ENCODE measurements at regions not wholly inside any gene's neighbourhood (a gene's known extent, or its start where the extent isn't known, plus 50 kb on each side); places are given as distances from the start of the nearest gene placed in this dataset.
"Not testable (repeated sequence)": the region's sequence is repeated elsewhere in the genome, so short reads cannot be mapped to it uniquely, and the experiment has no call there.

GRCh38 chr7:20917603-20918002 is 130.9 kb upstream of the SP8 start:
- DNase-seq (ENCODE audit: low read depth in 1 of 2, low spot score in 1 of 2): no peak
- Histone ChIP-seq H3K36me3 (no peaks in the 10 kb centered on the region), H3K27ac (no peak overlapping the region), H3K4me3 (no peak overlapping the region), H3K4me1 (ENCODE audit: low read depth) (no peaks in the 10 kb centered on the region), H3K9me3 (ENCODE audit: low read depth) (no peaks in the 10 kb centered on the region), H3K27me3 (no peaks in the 10 kb centered on the region)
- no peak for TF ChIP-seq CTCF (IDR thresholded peaks at IDR 0.05; ENCODE audit: low read depth, low read length)

- Histone ChIP-seq H3K27me3 (no peaks in the 10 kb centered on the region), H3K4me3 (no peak overlapping the region)
These were observed 131.5 kb upstream of the SP8 start for GRCh38 chr7:20918156-20918555.

GRCh38 chr7:20927178-20927577 is 140.5 kb upstream of the SP8 start:
- H3K4me3 ChIP-seq; H3K36me3 ChIP-seq; H3K27ac ChIP-seq; H3K4me1 ChIP-seq (ENCODE audit: low read depth); H3K27me3 ChIP-seq; H3K9me3 ChIP-seq (ENCODE audit: low read depth); DNase-seq (ENCODE audit: low read depth in 1 of 2, low spot score in 1 of 2): not testable (repeated sequence)

More at GRCh38 chr7:20918156-20918555, 131.5 kb upstream of the SP8 start:
- Histone ChIP-seq H3K27ac (no peak overlapping the region), H3K4me1 (ENCODE audit: low read depth) (no peaks in the 10 kb centered on the region), H3K9me3 (ENCODE audit: low read depth) (no peaks in the 10 kb centered on the region), H3K36me3 (no peaks in the 10 kb centered on the region)
- no peak for TF ChIP-seq CTCF (IDR thresholded peaks at IDR 0.05; ENCODE audit: low read depth, low read length)
- DNase-seq (ENCODE audit: low read depth in 1 of 2, low spot score in 1 of 2): no peak

- no peak for DNase-seq (ENCODE audit: low read depth in 1 of 2, low spot score in 1 of 2)
- Histone ChIP-seq H3K4me3 (no peak overlapping the region), H3K27ac (no peak overlapping the region), H3K36me3 (no peaks in the 10 kb centered on the region), H3K27me3 (no peaks in the 10 kb centered on the region), H3K9me3 (ENCODE audit: low read depth) (no peaks in the 10 kb centered on the region), H3K4me1 (ENCODE audit: low read depth) (no peaks in the 10 kb centered on the region)
- no peak for TF ChIP-seq CTCF (IDR thresholded peaks at IDR 0.05; ENCODE audit: low read depth, low read length)
These were observed 141.3 kb upstream of the SP8 start for GRCh38 chr7:20927976-20928375.

- H3K27ac ChIP-seq: no peak overlapping the region
- H3K4me3 ChIP-seq: no peak overlapping the region
- no peaks in the 10 kb centered on the region for H3K4me1 ChIP-seq (ENCODE audit: low read depth)
- H3K27me3 ChIP-seq: no peaks in the 10 kb centered on the region
- no peak for TF ChIP-seq CTCF (IDR thresholded peaks at IDR 0.05; ENCODE audit: low read depth, low read length)
- no peaks in the 10 kb centered on the region for H3K36me3 ChIP-seq
- DNase-seq (ENCODE audit: low read depth in 1 of 2, low spot score in 1 of 2): no peak
- H3K9me3 ChIP-seq (ENCODE audit: low read depth): no peaks in the 10 kb centered on the region
These were observed 142.5 kb upstream of the SP8 start for GRCh38 chr7:20929199-20929598.

- H3K9me3 ChIP-seq (ENCODE audit: low read depth): no peaks in the 10 kb centered on the region
- H3K4me1 ChIP-seq (ENCODE audit: low read depth): no peaks in the 10 kb centered on the region
- H3K27ac ChIP-seq: no peak overlapping the region
- no peak overlapping the region for H3K4me3 ChIP-seq
- no peak for TF ChIP-seq CTCF (IDR thresholded peaks at IDR 0.05; ENCODE audit: low read depth, low read length)
- DNase-seq (ENCODE audit: low read depth in 1 of 2, low spot score in 1 of 2): no peak
- no peaks in the 10 kb centered on the region for H3K36me3 ChIP-seq
- H3K27me3 ChIP-seq: no peaks in the 10 kb centered on the region
These were observed 145.1 kb upstream of the SP8 start for GRCh38 chr7:20931739-20932138.
